GM12873 (cell line): ENCODE measurements at regions not wholly inside any gene's neighbourhood (a gene's known extent, or its start where the extent isn't known, plus 50 kb on each side); places are given as distances from the start of the nearest gene placed in this dataset.

Source experiments
- CTCF ChIP-seq: IDR thresholded peaks from 2 replicates; pipeline ENCODE4 v1.5.1; 2012; ENCODE audit warnings: low read depth, mild to moderate bottlenecking, moderate library complexity, low read length, control low read depth; ENCODE audit not compliant: insufficient read depth; ENCODE audit errors: missing control alignments

GRCh38 chr7:42677751-42678699, 233.8 kb downstream of the C7orf25 start:
- TF ChIP-seq CTCF = no peak

DNA sequence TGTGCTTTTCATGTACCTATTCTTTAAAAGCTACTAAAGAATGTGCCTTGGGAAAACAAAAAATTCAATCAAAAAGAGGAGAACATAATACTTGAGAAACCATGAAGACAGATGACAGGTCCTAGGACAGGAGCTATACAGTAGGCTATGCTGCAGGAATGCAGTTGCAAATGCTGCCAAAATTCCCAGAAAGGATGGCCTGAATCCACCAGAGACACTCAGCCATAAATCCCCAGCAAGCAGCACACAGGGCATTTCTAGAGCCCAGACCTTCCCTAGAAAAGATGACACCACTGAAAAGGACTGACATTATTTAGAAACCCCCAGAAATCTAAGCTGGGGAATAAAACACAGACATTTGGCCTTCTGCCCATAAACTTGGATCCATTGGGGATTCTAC, 237.3 kb downstream of the C7orf25 start:
- no peak for TF ChIP-seq CTCF

DNA sequence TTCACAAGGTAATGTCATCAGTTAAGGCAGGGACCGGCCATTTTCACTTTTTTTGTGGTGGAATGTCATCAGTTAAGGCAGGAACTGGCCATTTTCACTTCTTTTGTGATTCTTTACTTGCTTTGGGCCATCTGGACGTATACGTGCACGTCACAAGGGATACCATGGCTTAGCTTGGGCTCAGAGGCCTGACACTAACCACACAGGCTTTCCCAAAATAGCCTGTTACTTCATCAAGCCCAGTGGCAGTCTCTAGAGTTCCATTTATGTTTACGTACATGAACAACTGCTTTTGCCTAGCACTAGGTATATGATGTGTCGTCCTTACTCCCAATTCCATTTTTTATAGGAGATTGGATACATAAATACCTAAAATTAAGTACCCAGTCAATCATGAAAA, 237.9 kb downstream of the C7orf25 start:
- no peak for TF ChIP-seq CTCF

DNA sequence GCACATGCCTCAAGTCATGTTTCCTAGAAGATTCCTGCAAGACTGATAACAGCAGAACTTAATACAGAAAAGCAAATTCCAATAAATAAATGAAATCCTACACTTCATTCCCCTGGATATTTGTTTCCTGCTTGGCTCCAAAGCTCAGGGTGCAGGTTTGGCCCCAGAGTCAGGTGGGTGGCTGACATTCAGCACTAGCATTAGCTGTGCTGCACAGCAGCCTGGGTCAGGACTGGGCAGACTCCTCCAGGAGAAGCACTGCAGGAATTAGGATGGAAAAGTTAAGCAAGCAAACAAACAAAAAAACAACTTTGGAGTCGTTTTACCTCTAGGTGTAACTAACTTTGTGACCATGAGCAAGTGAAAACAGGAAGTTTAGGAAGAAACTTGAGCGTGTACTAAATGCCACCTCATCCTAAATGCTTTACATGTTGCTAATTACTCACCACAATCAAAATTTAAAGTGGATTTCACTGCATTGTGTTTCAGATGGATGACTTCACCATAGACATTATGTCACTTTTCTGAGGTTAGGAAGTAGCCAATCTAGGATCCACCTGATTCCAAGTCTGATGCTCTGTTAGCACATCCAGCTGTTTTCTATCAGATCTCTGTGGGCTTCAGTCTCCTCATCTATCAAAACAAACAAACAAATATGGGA, 239.4 kb downstream of the C7orf25 start:
- TF ChIP-seq CTCF = no peak

GRCh38 chr7:42671627-42672026, 240.2 kb downstream of the C7orf25 start:
- TF ChIP-seq CTCF = no peak

DNA sequence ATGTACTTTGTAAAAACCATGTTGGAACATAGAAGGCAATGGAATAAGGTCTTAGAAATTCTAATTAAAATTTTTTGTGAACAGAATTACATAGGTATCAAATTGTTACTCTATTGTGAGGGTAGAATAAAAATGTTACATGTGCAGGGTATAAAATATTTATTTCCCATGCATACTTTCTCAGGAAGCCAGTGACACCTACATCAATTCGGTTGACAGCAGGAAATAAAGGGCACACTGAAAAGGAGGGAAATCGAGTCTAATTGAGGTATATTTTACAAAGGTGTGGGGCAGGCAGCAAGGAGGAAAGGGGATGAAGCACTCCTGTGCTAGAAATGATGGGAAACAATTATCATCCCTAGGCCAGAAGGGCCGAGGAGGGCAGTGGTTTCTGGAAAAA, 244.9 kb downstream of the C7orf25 start:
- no peak for TF ChIP-seq CTCF

- no peak for TF ChIP-seq CTCF
These were observed 249.0 kb downstream of the C7orf25 start for GRCh38 chr7:42662862-42663261.
